ENCODE measurements at regions not wholly inside any gene's neighbourhood (a gene's known extent, or its start where the extent isn't known, plus 50 kb on each side); places are given as distances from the start of the nearest gene placed in this dataset.

DNA sequence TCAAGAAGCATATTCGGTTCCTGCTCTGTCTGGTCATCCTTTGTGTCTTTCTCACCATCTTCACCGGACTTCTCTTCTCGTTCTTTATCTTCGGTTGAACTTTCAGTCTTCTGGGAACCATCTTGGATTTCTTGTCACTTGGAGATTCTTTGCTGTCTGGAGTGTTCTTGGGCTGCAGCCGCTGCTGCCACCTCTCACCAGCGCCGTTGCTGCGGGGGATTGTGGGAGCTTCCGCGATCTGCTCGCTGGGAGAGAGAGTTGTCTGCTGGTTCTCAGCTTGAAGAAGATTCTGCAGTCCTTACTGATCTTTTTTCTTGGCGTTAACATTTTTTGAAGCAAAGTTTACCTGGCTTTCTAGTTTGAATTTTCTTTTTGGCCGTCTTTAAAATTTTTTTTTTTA is 1165.2 kb upstream of the PRMT6 start:
- H3K9me3 ChIP-seq (replicated peaks in 1 of 11): no peaks in the 10 kb centered on the region; a peak in 1 of 22 replicates
- H3K36me3 ChIP-seq: no peaks in the 10 kb centered on the region
- H3K4me1 ChIP-seq: no peaks in the 10 kb centered on the region
- H4K20me1 ChIP-seq: no peaks in the 10 kb centered on the region
- H3K4me2 ChIP-seq: no peak overlapping the region
- no peak overlapping the region for H3K27ac ChIP-seq
- no peak for TF ChIP-seq Cebpa-rat (IDR thresholded peaks at IDR 0.05)
- no peaks in the 10 kb centered on the region for H3K27me3 ChIP-seq
- H3K4me3 ChIP-seq: no peak overlapping the region
- no peak overlapping the region for H3K9ac ChIP-seq

DNA sequence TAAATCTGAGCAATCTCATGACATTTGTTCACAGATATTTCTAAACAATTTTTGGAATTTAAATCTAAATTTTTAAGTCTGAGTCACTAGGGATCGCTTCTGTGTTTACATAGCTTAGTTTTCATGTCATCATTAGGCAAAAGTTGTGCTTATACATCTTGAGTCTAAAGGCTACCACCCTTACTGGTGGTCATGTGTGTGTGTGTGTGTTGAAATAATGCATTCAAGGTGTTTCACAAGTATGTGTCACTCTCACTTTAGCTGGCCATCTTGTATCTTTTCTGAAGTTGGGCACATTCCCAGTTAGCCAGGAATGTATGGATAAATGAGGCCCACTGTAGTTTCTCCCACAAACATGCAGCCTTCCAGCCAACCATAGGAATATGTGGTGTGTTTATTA is 1162.5 kb upstream of the PRMT6 start:
- no peaks in the 10 kb centered on the region for H3K4me1 ChIP-seq
- H3K9ac ChIP-seq: no peak overlapping the region
- TF ChIP-seq Cebpa-rat (IDR thresholded peaks at IDR 0.05): no peak
- H3K27ac ChIP-seq: no peak overlapping the region
- H3K4me3 ChIP-seq: no peak overlapping the region
- no peak overlapping the region for H3K4me2 ChIP-seq
- peaks cover 0 to 10% (median 7%) of the 10 kb centered on the region in 11 experiments; a peak in 7 of 22 replicates for H3K9me3 ChIP-seq (replicated peaks in 1 of 11)
- H3K36me3 ChIP-seq: no peaks in the 10 kb centered on the region
- H4K20me1 ChIP-seq: no peaks in the 10 kb centered on the region
- H3K27me3 ChIP-seq: no peaks in the 10 kb centered on the region

DNA sequence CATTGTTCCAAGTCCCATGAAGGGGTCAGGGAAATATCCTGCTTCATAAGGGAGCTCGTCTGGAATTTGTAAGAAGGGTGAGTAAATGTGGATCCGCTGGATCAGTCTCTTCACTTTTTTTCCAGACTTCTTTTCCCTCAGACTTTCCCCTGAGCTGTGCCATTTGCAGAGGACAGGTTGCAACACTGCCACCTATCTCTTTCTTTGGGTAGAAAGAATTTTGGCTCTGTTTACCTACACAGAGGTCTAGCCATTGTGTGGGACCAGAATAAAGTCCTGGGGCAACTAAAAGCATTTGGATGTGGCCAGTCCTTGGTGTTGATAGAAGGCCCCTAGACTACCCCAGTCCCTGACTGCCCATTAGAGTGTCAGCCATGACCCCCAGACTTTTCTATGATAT is 1146.7 kb upstream of the PRMT6 start:
- no peak overlapping the region for H3K9ac ChIP-seq
- no peak overlapping the region for H3K4me2 ChIP-seq
- H3K27ac ChIP-seq: no peak overlapping the region
- H3K4me3 ChIP-seq: no peak overlapping the region
- 0 out of 22 replicates have a peak, but pooled peaks cover 0 to 4% (median 0%) of the 10 kb centered on the region in 11 experiments for H3K9me3 ChIP-seq (replicated peaks in 1 of 11)
- H4K20me1 ChIP-seq: no peaks in the 10 kb centered on the region
- no peaks in the 10 kb centered on the region for H3K27me3 ChIP-seq
- no peak for TF ChIP-seq Cebpa-rat (IDR thresholded peaks at IDR 0.05)
- no peaks in the 10 kb centered on the region for H3K4me1 ChIP-seq
- H3K36me3 ChIP-seq: no peaks in the 10 kb centered on the region

DNA sequence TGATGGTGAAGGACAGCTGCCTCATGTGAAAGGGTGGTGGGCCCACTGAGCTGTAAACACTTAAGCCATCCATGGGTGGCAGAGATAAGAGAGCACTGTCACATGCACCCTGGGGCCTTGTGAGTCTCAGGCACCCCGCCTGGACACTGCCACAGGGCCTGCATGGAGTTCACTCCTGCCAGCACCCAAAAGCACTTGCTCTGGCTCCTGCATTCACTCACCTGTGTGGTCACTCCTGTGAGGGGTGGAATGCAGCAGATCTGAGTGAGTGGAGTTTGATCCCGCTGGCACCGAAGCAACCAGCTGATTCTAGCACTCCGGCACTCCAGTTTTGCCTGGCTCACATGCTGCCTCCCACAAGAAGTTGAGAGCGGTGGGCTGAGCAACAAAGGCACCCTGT is 1142.1 kb upstream of the PRMT6 start:
- TF ChIP-seq Cebpa-rat (IDR thresholded peaks at IDR 0.05): no peak
- Histone ChIP-seq H3K36me3 (no peaks in the 10 kb centered on the region), H3K27me3 (no peaks in the 10 kb centered on the region), H3K27ac (no peak overlapping the region), H3K4me2 (no peak overlapping the region), H3K4me1 (no peaks in the 10 kb centered on the region), H3K9me3 (replicated peaks in 1 of 11) (0 out of 22 replicates have a peak, but pooled peaks cover 0 to 1% (median 0%) of the 10 kb centered on the region in 11 experiments), H4K20me1 (no peaks in the 10 kb centered on the region), H3K4me3 (no peak overlapping the region), H3K9ac (no peak overlapping the region)

DNA sequence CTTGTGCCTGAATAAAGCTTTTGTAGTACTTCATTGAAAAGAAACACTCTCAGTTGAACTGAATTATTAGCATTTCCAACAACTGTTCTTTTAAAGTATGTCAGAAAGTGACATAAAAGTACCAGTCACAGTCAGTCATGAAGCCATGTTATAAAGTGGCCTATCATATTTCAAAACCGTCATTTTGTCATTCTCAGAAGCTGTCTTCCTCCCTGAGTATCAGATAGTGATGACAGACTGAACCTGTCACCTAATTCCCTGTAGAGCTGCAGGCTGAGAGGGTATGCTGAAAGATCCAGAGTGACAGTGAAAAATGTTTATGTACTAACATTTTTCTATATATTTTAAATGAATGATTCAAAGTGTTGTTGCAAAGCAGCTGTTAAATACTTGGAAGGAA is 1121.7 kb upstream of the PRMT6 start:
- peaks cover 0 to 10% (median 0%) of the 10 kb centered on the region in 11 experiments; a peak in 4 of 22 replicates for H3K9me3 ChIP-seq (replicated peaks in 1 of 11)
- H3K36me3 ChIP-seq: no peaks in the 10 kb centered on the region

DNA sequence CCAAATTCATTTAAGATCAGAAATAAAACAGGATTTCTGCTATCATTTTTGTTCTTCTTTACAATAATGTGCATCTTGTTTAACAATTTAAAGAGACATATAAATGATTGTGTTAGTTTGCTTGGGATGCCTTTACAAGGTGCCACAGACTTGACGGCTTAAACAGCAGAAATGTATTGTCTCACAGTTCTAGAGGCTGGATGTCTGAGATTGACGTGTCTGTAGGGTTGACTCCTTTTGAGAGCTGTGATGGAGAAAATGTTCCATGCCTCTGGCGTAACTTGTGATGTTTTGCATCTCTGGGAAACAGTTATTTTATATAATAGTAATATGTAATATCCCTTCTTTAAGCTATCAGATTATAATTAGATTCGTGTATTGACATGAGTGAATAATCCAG is 1091.6 kb upstream of the PRMT6 start:
- TF ChIP-seq Cebpa-rat (IDR thresholded peaks at IDR 0.05): no peak
- Histone ChIP-seq H3K27ac (no peak overlapping the region), H3K9ac (no peak overlapping the region), H3K4me3 (no peak overlapping the region), H4K20me1 (no peaks in the 10 kb centered on the region), H3K4me1 (no peaks in the 10 kb centered on the region), H3K4me2 (no peak overlapping the region), H3K27me3 (no peaks in the 10 kb centered on the region), H3K36me3 (no peaks in the 10 kb centered on the region), H3K9me3 (replicated peaks in 1 of 11) (no peaks in the 10 kb centered on the region)

More for the DNA sequence above, 1121.7 kb upstream of the PRMT6 start:
- Histone ChIP-seq H3K27ac (no peak overlapping the region), H4K20me1 (no peaks in the 10 kb centered on the region), H3K27me3 (no peaks in the 10 kb centered on the region), H3K4me3 (no peak overlapping the region), H3K9ac (no peak overlapping the region), H3K4me1 (no peaks in the 10 kb centered on the region), H3K4me2 (no peak overlapping the region)
- no peak for TF ChIP-seq Cebpa-rat (IDR thresholded peaks at IDR 0.05)

DNA sequence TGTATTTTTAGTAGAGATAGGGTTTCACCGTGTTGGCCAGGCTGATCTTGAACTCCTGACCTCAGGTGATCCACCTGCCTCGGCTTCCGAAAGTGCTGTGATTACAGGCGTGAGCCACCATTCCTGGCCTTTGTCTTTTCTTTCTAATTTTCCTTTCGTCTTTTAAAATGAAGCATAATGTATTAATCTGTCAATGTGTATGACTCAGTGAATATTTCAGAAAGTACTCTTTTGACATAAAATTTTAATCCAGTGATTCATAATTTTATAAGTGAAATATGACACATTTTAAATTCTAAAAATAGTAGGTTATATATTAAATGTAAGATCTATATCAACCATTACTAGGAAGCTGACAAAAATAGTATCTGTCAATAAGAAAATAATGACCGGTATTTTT is 1059.0 kb upstream of the PRMT6 start:
- no peak overlapping the region for H3K27ac ChIP-seq
- peaks cover 0 to 2% (median 0%) of the 10 kb centered on the region in 10 experiments; a peak in 1 of 20 replicates for H3K4me1 ChIP-seq
- no peaks in the 10 kb centered on the region for H3K9me3 ChIP-seq (replicated peaks in 1 of 11)
- H3K27me3 ChIP-seq: no peaks in the 10 kb centered on the region
- TF ChIP-seq Cebpa-rat (IDR thresholded peaks at IDR 0.05): no peak
- no peaks in the 10 kb centered on the region for H3K36me3 ChIP-seq
- H3K9ac ChIP-seq: no peak overlapping the region
- H3K4me3 ChIP-seq: no peak overlapping the region
- H3K4me2 ChIP-seq: no peak overlapping the region
- H4K20me1 ChIP-seq: no peaks in the 10 kb centered on the region

DNA sequence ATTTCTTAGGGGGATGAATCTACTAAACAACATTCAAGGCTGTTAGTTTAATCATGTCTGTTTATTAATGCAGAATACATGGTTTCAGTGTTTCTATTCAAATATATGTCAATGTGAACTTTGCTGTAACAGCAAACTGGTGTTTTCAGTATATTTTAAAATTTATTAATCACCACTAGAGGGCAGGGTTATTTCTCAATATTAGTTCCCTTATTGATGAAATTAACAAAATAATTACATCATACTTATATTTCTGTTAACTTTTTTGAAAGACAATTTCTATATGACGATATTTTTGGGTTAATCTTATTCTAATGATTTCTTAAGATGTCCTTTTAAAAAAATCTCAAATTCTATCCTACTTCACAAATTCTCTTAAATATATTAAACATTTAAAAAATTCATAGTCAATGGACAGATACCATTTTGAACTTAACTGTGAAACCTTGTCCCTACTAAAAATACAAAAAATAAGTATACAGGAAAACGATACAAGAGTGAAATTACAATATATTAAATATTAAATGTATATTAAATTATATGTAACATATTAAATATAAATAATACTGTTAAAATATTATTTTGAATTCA is 1034.1 kb upstream of the PRMT6 start:
- no peak overlapping the region for H3K4me3 ChIP-seq
- H3K36me3 ChIP-seq: no peaks in the 10 kb centered on the region
- TF ChIP-seq Cebpa-rat (IDR thresholded peaks at IDR 0.05): no peak
- no peak overlapping the region for H3K9ac ChIP-seq
- H3K4me2 ChIP-seq: no peak overlapping the region
- no peaks in the 10 kb centered on the region for H4K20me1 ChIP-seq
- H3K27ac ChIP-seq: no peak overlapping the region
- H3K9me3 ChIP-seq (replicated peaks in 1 of 11): no peaks in the 10 kb centered on the region
- H3K4me1 ChIP-seq: no peaks in the 10 kb centered on the region
- no peaks in the 10 kb centered on the region for H3K27me3 ChIP-seq

DNA sequence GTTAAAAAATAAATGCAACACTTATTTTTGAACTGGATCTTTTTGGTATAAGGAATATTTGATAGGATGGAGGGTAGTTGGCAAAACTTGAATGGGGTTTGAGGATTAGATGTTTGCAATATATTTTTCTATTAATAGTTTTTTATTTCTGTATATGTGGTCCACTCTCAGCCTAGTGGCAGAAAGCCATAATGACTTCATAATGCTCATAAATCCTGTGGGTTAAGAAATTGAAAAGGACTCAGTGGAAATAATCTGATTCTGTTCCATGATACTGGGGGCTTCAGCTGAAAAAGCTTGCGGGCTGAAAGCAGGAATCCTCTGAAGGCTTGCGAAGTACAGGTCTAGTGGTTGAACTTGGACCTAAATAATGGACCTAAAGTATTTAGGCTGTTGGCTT is 1028.6 kb upstream of the PRMT6 start:
- Histone ChIP-seq H3K4me3 (no peak overlapping the region), H3K9me3 (replicated peaks in 1 of 11) (no peaks in the 10 kb centered on the region), H3K27ac (no peak overlapping the region), H3K4me2 (no peak overlapping the region), H3K4me1 (no peaks in the 10 kb centered on the region), H4K20me1 (no peaks in the 10 kb centered on the region), H3K36me3 (no peaks in the 10 kb centered on the region), H3K9ac (no peak overlapping the region), H3K27me3 (no peaks in the 10 kb centered on the region)
- no peak for TF ChIP-seq Cebpa-rat (IDR thresholded peaks at IDR 0.05)

DNA sequence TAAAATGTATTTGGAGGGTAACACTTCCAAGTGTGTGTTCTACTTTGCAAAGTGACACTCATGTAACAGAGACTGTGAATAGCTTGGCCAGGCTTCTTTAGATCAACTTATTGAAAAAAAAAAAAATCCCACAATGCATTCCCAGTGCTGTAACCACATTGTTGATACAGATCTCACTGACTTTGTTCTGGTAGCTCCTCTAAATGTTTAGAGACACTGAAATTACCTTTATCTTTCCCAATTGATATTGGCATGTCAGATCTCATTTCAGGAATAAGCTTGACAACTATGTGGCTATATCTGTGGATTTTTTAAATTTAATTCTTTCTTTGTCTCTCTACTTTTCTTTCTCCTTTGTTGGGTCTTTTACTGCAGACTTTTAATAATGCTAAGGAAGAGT is 1018.9 kb upstream of the PRMT6 start:
- no peak overlapping the region for H3K9ac ChIP-seq
- TF ChIP-seq Cebpa-rat (IDR thresholded peaks at IDR 0.05): no peak
- no peaks in the 10 kb centered on the region for H3K4me1 ChIP-seq
- no peak overlapping the region for H3K4me2 ChIP-seq
- H3K27ac ChIP-seq: no peak overlapping the region
- H4K20me1 ChIP-seq: no peaks in the 10 kb centered on the region
- no peaks in the 10 kb centered on the region for H3K36me3 ChIP-seq
- H3K4me3 ChIP-seq: no peak overlapping the region
- peaks cover 0 to 15% (median 0%) of the 10 kb centered on the region in 11 experiments; a peak in 3 of 22 replicates for H3K9me3 ChIP-seq (replicated peaks in 1 of 11)
- no peaks in the 10 kb centered on the region for H3K27me3 ChIP-seq
